GM12874 (cell line): ENCODE measurements at regions not wholly inside any gene's neighbourhood (a gene's known extent, or its start where the extent isn't known, plus 50 kb on each side); places are given as distances from the start of the nearest gene placed in this dataset.

Source experiments
- TF ChIP-seq, protein P1 (sequence below): IDR thresholded peaks from 2 replicates; pipeline ENCODE4 v1.5.1; 2011; ENCODE audit warnings: low read depth, mild to moderate bottlenecking, control low read depth, low read length, moderate library complexity; ENCODE audit not compliant: insufficient read depth

DNA sequence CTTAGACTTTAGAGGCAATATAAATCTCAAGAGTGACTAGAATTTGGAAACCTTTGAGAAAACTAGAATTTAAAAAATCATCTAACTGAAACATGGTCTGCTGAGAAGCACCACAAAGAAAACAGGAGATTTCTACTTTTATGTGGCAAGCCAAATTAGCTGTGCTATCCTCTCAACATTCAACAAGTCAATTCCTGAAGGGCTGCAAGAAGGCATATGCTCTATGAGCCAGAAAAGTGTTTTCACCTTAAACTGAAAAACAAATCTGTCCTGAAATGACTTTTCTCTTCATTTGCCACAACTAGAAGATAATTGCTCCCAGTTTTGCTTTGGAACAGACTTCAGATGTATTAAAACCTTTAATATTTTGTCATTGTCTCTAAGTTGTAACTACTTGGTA is 263.2 kb upstream of the EDNRA start:
- TF ChIP-seq, protein P1, sequence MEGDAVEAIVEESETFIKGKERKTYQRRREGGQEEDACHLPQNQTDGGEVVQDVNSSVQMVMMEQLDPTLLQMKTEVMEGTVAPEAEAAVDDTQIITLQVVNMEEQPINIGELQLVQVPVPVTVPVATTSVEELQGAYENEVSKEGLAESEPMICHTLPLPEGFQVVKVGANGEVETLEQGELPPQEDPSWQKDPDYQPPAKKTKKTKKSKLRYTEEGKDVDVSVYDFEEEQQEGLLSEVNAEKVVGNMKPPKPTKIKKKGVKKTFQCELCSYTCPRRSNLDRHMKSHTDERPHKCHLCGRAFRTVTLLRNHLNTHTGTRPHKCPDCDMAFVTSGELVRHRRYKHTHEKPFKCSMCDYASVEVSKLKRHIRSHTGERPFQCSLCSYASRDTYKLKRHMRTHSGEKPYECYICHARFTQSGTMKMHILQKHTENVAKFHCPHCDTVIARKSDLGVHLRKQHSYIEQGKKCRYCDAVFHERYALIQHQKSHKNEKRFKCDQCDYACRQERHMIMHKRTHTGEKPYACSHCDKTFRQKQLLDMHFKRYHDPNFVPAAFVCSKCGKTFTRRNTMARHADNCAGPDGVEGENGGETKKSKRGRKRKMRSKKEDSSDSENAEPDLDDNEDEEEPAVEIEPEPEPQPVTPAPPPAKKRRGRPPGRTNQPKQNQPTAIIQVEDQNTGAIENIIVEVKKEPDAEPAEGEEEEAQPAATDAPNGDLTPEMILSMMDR: no peak

GRCh38 chr4:147219145-147219544 is 261.8 kb upstream of the EDNRA start:
- TF ChIP-seq, protein P1: no peak

DNA sequence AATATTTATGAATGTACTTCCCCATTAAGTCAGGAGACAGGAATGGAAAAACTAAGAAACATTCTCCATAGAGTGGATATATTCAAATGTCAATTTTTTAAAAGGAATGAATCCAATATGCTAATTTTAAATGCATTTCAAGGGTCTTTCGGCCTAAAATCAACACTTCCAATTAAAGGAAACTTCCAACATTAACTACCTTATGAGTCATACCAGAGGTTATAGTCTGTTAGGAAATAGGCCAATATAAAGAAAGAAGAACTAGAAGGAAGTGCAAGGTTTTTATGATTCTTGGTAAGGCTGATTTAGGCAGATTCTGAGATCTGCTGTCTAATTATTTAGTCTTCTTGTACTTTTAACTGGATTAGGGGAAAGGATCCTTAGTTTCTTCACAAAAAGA is 260.1 kb upstream of the EDNRA start:
- TF ChIP-seq, protein P1: no peak

DNA sequence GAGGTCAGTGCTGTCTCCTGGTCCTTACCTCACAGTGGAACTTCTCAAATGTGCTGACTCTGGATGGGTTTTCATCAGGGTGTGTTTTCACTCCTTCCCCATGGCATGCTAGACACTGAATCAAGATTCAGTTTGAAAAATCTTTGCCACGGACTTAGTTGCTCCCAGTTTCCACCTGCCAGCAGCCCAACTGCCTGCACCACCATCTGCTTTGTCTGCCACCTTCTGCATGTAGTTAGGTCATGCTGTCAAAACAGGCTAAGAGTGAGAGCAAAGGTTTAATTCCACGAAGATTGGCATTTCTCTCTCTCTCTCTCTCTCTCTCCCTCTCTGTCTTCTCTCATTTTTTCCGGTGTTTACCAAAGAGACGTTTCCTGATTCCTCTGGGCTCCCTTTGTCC is 258.0 kb upstream of the EDNRA start:
- TF ChIP-seq, protein P1: no peak

- TF ChIP-seq, protein P1: no peak
These were observed 257.3 kb upstream of the EDNRA start for GRCh38 chr4:147223576-147223975.

- TF ChIP-seq, protein P1: no peak
These were observed 244.1 kb upstream of the EDNRA start for GRCh38 chr4:147236806-147237205.

DNA sequence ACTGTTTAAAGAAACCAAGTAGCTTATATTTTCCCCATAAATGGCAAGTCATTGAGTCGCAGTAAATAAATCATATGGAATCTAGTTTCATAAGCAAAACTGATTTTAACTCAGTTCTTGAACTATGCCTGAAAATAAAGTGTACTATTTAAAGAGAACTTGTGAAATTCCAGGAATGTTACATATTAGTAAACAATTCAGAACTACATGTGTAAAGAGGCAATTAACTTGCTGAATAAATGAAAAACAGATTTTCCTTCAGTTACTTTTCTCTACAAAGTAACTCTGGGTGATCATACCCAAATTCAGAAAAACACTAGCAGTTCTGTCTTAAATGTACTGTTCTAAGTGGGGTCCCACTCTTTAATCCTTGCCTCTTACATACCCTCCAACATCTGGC is 236.1 kb upstream of the EDNRA start:
- TF ChIP-seq, protein P1: no peak

GRCh38 chr4:147246096-147246495 is 234.8 kb upstream of the EDNRA start:
- TF ChIP-seq, protein P1: no peak
